Choroid plexus epithelial cell (primary cell): ENCODE measurements at regions not wholly inside any gene's neighbourhood (a gene's known extent, or its start where the extent isn't known, plus 50 kb on each side); places are given as distances from the start of the nearest gene placed in this dataset.
"Not testable (repeated sequence)": the region's sequence is repeated elsewhere in the genome, so short reads cannot be mapped to it uniquely, and the experiment has no call there.

ENCODE experiments used
- DNase-seq: peaks from one replicate; pipeline ENCODE4 v3.0.0-alpha.2; 2010; ENCODE audit warnings: low read depth
- H3K4me3 ChIP-seq: 2 replicates; pipeline ENCODE4 v1.5.1; 2011; ENCODE audit warnings: low read depth, mild to moderate bottlenecking, control low read depth, low read length, moderate library complexity
- TF ChIP-seq, protein P1 (sequence below): conservative IDR thresholded peaks from 2 replicates; pipeline ENCODE4 v1.5.1; 2011; ENCODE audit warnings: low read depth, mild to moderate bottlenecking, control low read depth, inconsistent platforms, low read length, moderate library complexity

DNA sequence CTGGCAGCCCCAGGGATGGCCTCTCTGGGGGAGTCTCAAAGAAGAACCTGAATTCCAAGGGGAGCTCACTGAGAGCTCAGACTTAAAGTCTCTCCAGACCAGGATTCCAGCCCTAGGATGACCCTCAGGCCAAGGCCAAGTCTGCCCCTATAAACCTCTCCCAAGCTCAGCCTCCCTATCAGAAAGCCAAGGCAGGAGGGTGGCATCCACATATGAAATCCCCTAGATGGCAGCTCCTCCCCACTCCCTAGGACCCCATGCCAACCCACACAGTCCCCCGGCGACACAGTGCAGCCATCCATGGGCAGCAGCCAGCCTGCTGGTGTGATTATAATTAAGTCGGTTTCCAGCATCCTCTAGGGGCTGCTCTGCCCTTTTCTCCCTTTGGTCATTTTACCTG is 269.9 kb downstream of the CDK5RAP2 start:
- TF ChIP-seq, protein P1, sequence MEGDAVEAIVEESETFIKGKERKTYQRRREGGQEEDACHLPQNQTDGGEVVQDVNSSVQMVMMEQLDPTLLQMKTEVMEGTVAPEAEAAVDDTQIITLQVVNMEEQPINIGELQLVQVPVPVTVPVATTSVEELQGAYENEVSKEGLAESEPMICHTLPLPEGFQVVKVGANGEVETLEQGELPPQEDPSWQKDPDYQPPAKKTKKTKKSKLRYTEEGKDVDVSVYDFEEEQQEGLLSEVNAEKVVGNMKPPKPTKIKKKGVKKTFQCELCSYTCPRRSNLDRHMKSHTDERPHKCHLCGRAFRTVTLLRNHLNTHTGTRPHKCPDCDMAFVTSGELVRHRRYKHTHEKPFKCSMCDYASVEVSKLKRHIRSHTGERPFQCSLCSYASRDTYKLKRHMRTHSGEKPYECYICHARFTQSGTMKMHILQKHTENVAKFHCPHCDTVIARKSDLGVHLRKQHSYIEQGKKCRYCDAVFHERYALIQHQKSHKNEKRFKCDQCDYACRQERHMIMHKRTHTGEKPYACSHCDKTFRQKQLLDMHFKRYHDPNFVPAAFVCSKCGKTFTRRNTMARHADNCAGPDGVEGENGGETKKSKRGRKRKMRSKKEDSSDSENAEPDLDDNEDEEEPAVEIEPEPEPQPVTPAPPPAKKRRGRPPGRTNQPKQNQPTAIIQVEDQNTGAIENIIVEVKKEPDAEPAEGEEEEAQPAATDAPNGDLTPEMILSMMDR = no peak
- no peak for DNase-seq
- H3K4me3 ChIP-seq = no peak overlapping the region

- no peak overlapping the region for H3K4me3 ChIP-seq
- no peak for DNase-seq
- TF ChIP-seq, protein P1 = no peak
Measured at GRCh38 chr9:120308495-120308894, 271.5 kb downstream of the CDK5RAP2 start.

- TF ChIP-seq, protein P1 = no peak
- DNase-seq = no peak
- no peak overlapping the region for H3K4me3 ChIP-seq
Measured at GRCh38 chr9:120307599-120307998, 272.4 kb downstream of the CDK5RAP2 start.

- H3K4me3 ChIP-seq = no peak overlapping the region
- TF ChIP-seq, protein P1 = no peak
- DNase-seq = no peak
Measured at GRCh38 chr9:120306561-120306960, 273.4 kb downstream of the CDK5RAP2 start.

DNA sequence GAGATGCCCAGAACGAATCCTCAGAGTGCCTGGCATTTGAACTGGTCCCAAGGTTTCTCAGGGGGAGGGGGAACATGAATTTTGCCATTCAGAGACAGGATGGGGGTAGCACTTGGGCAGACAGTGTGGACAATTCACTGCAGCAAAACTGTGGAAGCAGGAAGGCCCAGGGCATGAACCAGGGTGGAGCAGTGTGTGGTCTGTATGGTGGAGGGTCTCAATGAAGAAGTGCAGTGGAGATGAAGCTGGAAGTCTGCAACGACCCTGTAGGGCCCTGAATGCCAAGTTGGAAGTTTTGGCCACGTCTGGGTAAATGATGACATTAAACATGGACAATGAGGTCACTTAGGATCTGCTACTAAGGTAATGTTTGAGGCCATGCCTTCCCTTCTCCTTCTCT is 273.9 kb downstream of the CDK5RAP2 start:
- H3K4me3 ChIP-seq = no peak overlapping the region
- TF ChIP-seq, protein P1 = no peak
- no peak for DNase-seq

GRCh38 chr9:120304896-120305295 is 275.1 kb downstream of the CDK5RAP2 start:
- not testable (repeated sequence) for DNase-seq

GRCh38 chr9:120303519-120303918 is 276.4 kb downstream of the CDK5RAP2 start:
- TF ChIP-seq, protein P1 = no peak
- no peak overlapping the region for H3K4me3 ChIP-seq
- DNase-seq = no peak

More at GRCh38 chr9:120304896-120305295, 275.1 kb downstream of the CDK5RAP2 start:
- H3K4me3 ChIP-seq = not testable (repeated sequence)

DNA sequence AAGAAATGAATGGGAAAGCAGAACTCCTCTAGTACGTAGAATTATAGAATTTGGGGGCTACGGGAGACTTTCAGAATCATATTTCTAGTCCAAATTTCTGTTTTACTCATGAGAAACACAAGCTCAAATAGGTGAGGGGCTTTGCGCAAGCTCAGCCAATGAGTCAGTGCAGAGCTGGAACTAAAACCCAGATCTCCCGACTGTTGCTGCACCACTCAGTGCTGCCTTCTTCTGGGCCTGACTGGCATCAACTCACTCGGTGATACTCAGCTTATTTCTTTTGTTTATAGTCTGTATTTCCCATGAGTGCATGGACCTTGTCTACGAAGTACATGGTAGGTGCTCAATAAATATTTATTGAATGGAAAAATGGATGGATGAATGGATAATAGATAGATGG is 280.2 kb downstream of the CDK5RAP2 start:
- DNase-seq = no peak
- H3K4me3 ChIP-seq = no peak overlapping the region
- TF ChIP-seq, protein P1 = peak; percentile 14
